Left ventricle myocardium inferior (tissue), 1 donor: ENCODE measurements at regions not wholly inside any gene's neighbourhood (a gene's known extent, or its start where the extent isn't known, plus 50 kb on each side); places are given as distances from the start of the nearest gene placed in this dataset.

Experiments
- DNase-seq: peaks from one replicate; pipeline ENCODE4 v3.0.0-alpha.2; 2020
- H3K27ac ChIP-seq: fragments of 200-600 bp; replicated peaks from 2 replicates; pipeline ENCODE4 v1.8.0; 2021
- H3K27me3 ChIP-seq: fragments of 200-600 bp; 2 replicates; pipeline ENCODE4 v1.8.0; 2021; ENCODE audit warnings: low read depth
- H3K36me3 ChIP-seq: fragments of 200-600 bp; 2 replicates; pipeline ENCODE4 v1.8.0; 2021
- H3K4me1 ChIP-seq: fragments of 200-600 bp; 2 replicates; pipeline ENCODE4 v1.8.0; 2021
- H3K4me3 ChIP-seq: fragments of 200-600 bp; 2 replicates; pipeline ENCODE4 v1.8.0; 2021; ENCODE audit warnings: mild to moderate bottlenecking, moderate library complexity
- H3K9me3 ChIP-seq: fragments of 200-600 bp; replicated peaks from 2 replicates; pipeline ENCODE4 v1.8.0; 2021
- CTCF ChIP-seq: fragments of 200-600 bp; IDR thresholded peaks from 2 replicates; pipeline ENCODE4 v1.8.0; 2021; ENCODE audit warnings: antibody characterized with exemption, mild to moderate bottlenecking, borderline replicate concordance
- intact Hi-C: fragments of 100-400 bp; cut with micrococcal nuclease; formaldehyde crosslinking; loops from one replicate; pipeline ENCODE4 v1.11.0; 2022
- donor health status: DM: no; HTN: yes; CAD: no; lungs with severe emphysema.

- no peak overlapping the region for H3K4me3 ChIP-seq
- no peak overlapping the region for H3K27ac ChIP-seq
- no peaks in the 10 kb centered on the region for H3K4me1 ChIP-seq
- TF ChIP-seq CTCF, result no peak
- peaks cover 11% of the 10 kb centered on the region for H3K27me3 ChIP-seq
- H3K36me3 ChIP-seq, result no peaks in the 10 kb centered on the region
- no peak for DNase-seq
- no peaks in the 10 kb centered on the region for H3K9me3 ChIP-seq
- intact Hi-C loops, result no loop called here
Observed at GRCh38 chr4:84070289-84070688, 428.8 kb downstream of the NKX6-1 start.

- Histone ChIP-seq H3K27ac (no peak overlapping the region), H3K36me3 (no peaks in the 10 kb centered on the region), H3K4me1 (no peaks in the 10 kb centered on the region), H3K27me3 (peaks cover 7% of the 10 kb centered on the region), H3K9me3 (no peaks in the 10 kb centered on the region), H3K4me3 (no peak overlapping the region)
- no peak for DNase-seq
- no peak for TF ChIP-seq CTCF
- intact Hi-C loops, result no loop called here
Observed at GRCh38 chr4:84063619-84064018, 435.5 kb downstream of the NKX6-1 start.

DNA sequence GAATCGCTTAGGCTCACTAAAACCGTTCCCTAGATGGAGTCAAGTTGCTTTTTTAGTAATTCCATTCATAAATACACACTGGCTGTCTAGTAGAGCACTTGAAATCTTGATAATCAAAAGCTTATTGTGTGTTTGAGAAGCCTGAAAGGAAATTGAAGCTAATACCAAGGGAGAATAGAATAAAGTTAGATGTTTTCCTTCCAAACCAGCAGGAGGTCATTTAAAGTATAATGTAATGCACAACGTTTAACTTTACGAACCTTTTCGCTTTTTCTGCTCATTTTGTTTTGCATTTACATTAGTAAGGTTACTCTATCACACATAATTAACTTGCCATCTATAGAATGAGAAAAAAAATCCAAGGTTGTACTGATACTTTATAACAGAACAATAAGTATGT, 440.9 kb downstream of the NKX6-1 start:
- Histone ChIP-seq H3K4me1 (no peaks in the 10 kb centered on the region), H3K36me3 (no peaks in the 10 kb centered on the region), H3K4me3 (no peak overlapping the region), H3K27me3 (peaks cover 11% of the 10 kb centered on the region), H3K27ac (no peak overlapping the region), H3K9me3 (no peaks in the 10 kb centered on the region)
- no peak for DNase-seq
- intact Hi-C loops, result no loop called here
- no peak for TF ChIP-seq CTCF

- no peak for TF ChIP-seq CTCF
- no peaks in the 10 kb centered on the region for H3K4me1 ChIP-seq
- H3K27me3 ChIP-seq, result peaks cover 9% of the 10 kb centered on the region
- intact Hi-C loops, result no loop called here
- no peak overlapping the region for H3K27ac ChIP-seq
- no peaks in the 10 kb centered on the region for H3K9me3 ChIP-seq
- H3K36me3 ChIP-seq, result no peaks in the 10 kb centered on the region
- H3K4me3 ChIP-seq, result no peak overlapping the region
- DNase-seq, result no peak
Observed at GRCh38 chr4:84051639-84052038, 447.5 kb downstream of the NKX6-1 start.

DNA sequence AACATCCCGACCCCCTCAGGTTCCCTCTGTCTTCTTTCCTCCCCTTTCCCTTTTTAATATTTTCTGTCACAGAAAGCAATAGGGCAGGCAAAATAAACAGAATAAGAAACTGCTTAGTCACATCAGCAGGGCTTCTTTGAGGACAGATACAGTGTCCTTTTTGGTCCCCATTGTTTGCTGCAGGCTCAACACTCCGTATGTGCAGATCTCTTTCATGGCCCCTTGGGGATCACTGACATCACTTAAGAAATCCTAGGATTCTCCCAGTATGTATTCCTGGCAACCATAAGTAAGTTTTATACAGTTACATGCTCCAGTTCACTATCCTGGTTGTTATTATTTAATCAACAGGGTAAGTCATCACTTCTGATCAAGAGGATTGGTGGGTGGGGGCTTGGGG, 448.0 kb downstream of the NKX6-1 start:
- Histone ChIP-seq H3K27me3 (peaks cover 9% of the 10 kb centered on the region), H3K4me3 (no peak overlapping the region), H3K9me3 (peaks cover under 1% of the 10 kb centered on the region), H3K36me3 (no peaks in the 10 kb centered on the region), H3K27ac (no peak overlapping the region), H3K4me1 (no peaks in the 10 kb centered on the region)
- TF ChIP-seq CTCF, result no peak
- no peak for DNase-seq
- intact Hi-C loops, result no loop called here

DNA sequence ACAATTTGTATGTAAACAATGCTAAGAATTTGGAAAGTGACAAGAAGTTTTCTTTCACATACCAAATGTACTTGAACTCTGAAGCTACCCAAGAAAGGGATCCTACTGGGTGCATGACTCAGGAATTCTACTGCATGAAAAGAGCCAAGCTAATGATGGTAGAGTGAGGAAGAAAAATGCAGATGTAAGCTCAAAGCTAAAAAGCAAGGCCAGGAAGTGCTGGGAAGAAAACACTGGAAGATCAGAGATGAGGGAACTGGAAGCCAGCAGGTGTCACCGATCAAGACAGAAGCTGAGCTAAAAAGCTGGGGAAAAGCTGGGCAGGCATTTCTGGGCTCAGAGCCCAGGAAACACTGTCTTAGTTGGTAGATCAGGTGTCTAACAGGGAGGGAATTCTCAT, 449.1 kb downstream of the NKX6-1 start:
- Histone ChIP-seq H3K36me3 (no peaks in the 10 kb centered on the region), H3K27me3 (peaks cover 9% of the 10 kb centered on the region), H3K4me1 (no peaks in the 10 kb centered on the region), H3K4me3 (no peak overlapping the region), H3K9me3 (peaks cover 5% of the 10 kb centered on the region), H3K27ac (no peak overlapping the region)
- DNase-seq, result no peak
- no peak for TF ChIP-seq CTCF
- intact Hi-C loops, result no loop called here
